Stimulated activated CD8-positive, alpha-beta memory T cell treated with anti-CD3 and anti-CD28 coated beads, Interleukin-12 subunit alpha, Interleukin-12 subunit beta, amount 100 ng/mL, for 1 hour (primary cell): ENCODE measurements at regions not wholly inside any gene's neighbourhood (a gene's known extent, or its start where the extent isn't known, plus 50 kb on each side); places are given as distances from the start of the nearest gene placed in this dataset.

Experiments
- DNase-seq: peaks from one replicate; pipeline ENCODE4 v3.0.0-alpha.2; 2020; ENCODE audit warnings: low read depth

- DNase-seq = no peak
These were observed 1617.4 kb upstream of the ACVR2A start for GRCh38 chr2:146227152-146228019.

DNA sequence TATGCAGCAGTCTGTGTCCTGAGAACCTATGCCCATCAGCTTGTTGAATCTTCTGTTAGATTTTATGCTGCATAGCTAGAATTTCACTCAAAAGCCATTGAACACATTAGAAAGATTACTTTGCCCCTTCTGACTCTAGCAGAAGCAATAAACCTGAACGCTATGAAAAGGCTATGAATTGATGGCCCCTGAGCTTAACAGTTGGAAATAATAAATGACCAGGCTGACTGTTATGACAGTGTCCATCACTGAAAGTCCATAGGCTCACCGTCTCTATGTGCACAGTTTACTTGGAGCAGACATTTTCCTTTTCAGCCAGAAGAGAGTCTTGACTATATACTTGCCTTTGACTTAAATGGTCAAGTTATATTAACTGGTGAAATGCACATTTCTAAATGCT, 1618.8 kb upstream of the ACVR2A start:
- DNase-seq = no peak

DNA sequence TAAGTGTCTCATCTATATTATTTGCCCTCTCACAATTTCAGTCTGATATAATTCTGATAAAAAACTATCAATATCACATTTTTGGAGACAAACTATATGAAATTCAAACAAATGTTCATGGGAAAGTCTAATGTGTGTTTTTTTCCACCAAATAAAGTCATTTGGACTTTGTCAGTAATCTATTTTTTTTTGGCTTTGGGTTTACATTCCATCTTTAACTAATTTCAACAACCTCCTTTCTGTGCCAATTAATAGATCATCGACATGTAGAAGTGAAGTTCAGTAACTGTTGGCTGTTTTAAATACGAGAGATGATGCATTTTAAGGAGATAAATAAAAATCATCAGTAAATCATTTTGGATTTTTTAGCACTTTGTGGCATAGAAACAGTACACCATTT, 1623.0 kb upstream of the ACVR2A start:
- no peak for DNase-seq

- no peak for DNase-seq
These were observed 1623.9 kb upstream of the ACVR2A start for GRCh38 chr2:146220957-146221356.

DNA sequence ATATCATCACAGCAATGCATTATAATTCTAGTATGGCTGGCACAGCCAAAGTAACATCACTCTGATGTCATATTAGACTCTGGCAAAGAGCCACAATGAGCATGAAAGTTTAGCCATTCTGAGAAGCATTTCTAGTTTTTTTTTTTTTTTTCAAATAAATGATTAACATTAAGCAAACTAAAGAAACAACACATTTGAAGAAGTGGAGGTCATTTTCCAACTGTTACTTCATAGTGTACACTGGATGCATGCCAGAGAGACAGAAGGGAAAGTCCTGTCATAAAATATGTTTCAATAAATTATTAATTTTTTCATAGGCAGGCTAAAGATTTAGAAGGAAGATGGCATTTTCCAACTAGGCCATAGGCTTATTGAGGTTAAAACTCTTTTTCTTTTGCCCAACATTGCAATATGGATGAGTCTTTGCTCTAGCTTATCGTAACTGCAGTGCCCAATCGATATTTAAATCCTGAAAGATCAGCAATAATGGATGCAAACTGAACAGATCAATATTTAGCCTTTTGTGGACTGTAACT, 1630.4 kb upstream of the ACVR2A start:
- DNase-seq = no peak

- no peak for DNase-seq
These were observed 1631.2 kb upstream of the ACVR2A start for GRCh38 chr2:146213674-146214073.

- DNase-seq = no peak
These were observed 1632.2 kb upstream of the ACVR2A start for GRCh38 chr2:146212602-146213001.

- no peak for DNase-seq
These were observed 1635.0 kb upstream of the ACVR2A start for GRCh38 chr2:146209842-146210275.

- DNase-seq = no peak
These were observed 1636.9 kb upstream of the ACVR2A start for GRCh38 chr2:146207901-146208300.

DNA sequence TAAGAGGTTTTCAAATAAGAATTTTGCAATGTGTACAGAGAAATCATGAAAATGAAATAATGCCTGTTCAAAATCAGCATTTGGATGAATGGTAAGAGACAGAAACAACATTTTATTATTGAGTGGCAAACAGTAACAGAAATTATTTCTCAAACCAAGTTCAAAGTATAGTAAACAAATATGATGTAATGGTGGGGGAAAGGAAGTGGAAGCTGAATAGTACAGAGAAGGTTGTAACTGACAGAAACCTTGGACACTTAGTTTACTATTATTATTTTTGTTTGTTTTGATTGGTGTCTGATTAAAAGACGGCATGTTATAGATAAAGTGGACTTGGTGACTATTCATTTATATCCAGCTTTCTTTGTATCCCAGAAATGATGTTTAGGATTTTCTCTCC, 1637.4 kb upstream of the ACVR2A start:
- no peak for DNase-seq

GRCh38 chr2:146203064-146203624, 1641.7 kb upstream of the ACVR2A start:
- DNase-seq = no peak

- no peak for DNase-seq
These were observed 1651.2 kb upstream of the ACVR2A start for GRCh38 chr2:146193619-146194018.

- DNase-seq = no peak
These were observed 1655.3 kb upstream of the ACVR2A start for GRCh38 chr2:146189541-146189940.

GRCh38 chr2:146173934-146174333, 1654.0 kb upstream of the ZEB2 start:
- no peak for DNase-seq

DNA sequence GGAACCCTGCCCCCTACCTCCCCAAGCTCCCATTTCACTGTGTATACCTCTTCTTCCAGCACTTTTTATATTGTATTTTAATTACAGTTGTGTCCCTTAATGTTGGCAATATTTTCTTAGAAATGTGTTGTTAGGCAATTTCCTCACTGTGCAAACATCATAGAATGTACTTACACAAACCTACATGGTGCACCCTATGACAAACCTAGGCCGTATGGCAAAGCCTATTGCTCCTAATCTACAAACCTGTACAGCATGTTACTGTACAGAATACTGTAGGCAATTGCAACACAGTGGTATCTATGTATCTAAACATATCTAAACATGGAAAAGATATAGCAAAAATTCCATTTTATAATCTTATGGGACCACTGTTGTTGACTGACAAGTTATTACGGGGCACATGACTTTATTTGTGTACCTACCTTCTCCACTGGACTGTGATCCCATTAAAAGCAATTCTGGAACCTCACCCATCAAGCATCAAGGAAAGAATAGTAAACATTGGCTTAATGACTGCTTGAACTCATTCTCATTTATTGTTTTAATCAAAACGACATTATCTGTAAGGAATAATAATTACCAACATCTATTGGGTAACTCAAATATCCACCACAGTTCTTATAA, 1641.5 kb upstream of the ZEB2 start:
- no peak for DNase-seq

DNA sequence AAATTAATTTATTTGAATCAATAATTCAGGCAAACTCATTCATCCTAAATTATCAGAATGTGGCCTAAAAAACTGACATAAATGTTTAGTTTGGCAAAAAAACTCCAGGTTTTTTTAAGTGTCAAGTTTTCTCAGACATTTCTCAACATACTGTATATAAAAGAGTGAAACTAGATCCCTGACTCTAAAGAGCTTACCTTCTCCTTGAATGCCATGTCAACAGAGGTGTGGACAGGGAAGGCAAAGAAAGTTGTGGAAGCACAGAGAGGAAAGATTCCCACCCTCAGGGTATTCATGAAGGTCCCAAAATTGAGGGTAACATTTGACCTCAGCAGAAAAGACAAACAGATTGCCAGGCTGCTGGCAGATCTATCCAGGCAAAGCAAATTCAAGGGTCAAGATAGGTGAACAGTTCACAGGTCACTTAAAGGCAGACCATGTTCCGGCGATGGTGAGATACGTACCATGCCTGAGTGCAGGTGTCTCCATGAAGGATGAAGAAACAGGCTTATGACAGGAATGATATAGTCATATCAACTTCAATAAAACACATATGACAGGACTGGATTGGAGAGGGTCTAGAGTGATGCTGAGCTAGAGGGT, 1638.3 kb upstream of the ZEB2 start:
- DNase-seq = no peak

- no peak for DNase-seq
These were observed 1627.6 kb upstream of the ZEB2 start for GRCh38 chr2:146147448-146148012.

GRCh38 chr2:146143971-146144370, 1624.1 kb upstream of the ZEB2 start:
- DNase-seq = no peak

- DNase-seq = no peak
These were observed 1618.9 kb upstream of the ZEB2 start for GRCh38 chr2:146138820-146139219.

- DNase-seq = no peak
These were observed 1615.3 kb upstream of the ZEB2 start for GRCh38 chr2:146135245-146135644.

GRCh38 chr2:146131785-146132184, 1611.9 kb upstream of the ZEB2 start:
- no peak for DNase-seq

- DNase-seq = no peak
These were observed 1611.1 kb upstream of the ZEB2 start for GRCh38 chr2:146131048-146131447.
